ENCODE measurements at regions not wholly inside any gene's neighbourhood (a gene's known extent, or its start where the extent isn't known, plus 50 kb on each side); places are given as distances from the start of the nearest gene placed in this dataset.

GRCh38 chr6:121838842-121839241 lies 403.4 kb downstream of the GJA1 start:
- no peak for TF ChIP-seq CTCF (conservative IDR thresholded peaks at IDR 0.05 in 1 of 2, IDR thresholded peaks at IDR 0.05 in 1 of 2; ENCODE audit: extremely low read depth in 1 of 2, insufficient read depth in 1 of 2, low read depth in 1 of 2, low read length in 2 of 2)
- no peak for TF ChIP-seq EZH2 (IDR thresholded peaks at IDR 0.05; ENCODE audit: borderline replicate concordance, low read length)
